HG02970 (cell line): ENCODE measurements at regions not wholly inside any gene's neighbourhood (a gene's known extent, or its start where the extent isn't known, plus 50 kb on each side); places are given as distances from the start of the nearest gene placed in this dataset.
"Not testable (repeated sequence)": the region's sequence is repeated elsewhere in the genome, so short reads cannot be mapped to it uniquely, and the experiment has no call there.

ENCODE experiments used
- ATAC-seq: cut with Tn5 transposase; IDR thresholded peaks from one replicate; pipeline ENCODE4 v1.9.1; 2021; ENCODE audit warnings: mild to moderate bottlenecking, moderate library complexity, moderate number of reproducible peaks; ENCODE audit not compliant: unreplicated experiment, low FRiP score

- ATAC-seq = no peak
These were observed 135.5 kb upstream of the PZP start for GRCh38 chr12:9343731-9344130.

DNA sequence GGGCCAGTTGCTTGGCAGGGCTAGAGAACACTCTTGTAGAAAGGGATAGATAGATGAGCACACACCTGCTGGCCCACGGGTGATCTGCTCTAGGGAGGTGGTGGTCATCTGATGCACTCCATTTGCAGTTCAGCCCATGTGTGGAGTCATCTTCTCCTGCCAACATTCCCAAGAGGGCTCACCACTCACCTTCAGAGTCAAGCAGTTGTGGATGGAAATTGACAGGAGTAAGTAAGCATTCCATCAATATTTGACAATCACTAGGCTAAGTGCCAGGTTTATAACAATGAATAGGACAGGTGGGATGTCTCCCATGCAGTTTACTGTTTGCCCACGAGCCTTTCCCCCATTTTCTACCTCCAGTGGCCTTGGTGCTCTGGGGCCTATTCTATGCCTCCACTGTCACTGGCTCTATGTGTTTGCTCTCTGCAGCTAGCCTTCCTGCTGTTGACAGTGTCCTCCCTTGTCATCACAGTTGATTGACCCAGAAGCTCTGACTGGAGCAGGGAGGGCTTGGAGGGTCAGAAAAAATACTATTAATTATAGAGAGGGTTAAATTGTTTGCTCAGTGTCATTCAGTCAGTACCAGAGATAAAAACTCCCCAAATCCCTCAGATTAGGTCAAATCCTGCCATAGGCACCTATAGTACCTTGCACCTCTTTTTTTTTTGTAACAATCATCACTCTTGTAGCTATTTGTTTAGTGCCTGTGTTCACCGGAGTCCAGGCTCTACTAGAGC, 134.6 kb upstream of the PZP start:
- no peak for ATAC-seq

DNA sequence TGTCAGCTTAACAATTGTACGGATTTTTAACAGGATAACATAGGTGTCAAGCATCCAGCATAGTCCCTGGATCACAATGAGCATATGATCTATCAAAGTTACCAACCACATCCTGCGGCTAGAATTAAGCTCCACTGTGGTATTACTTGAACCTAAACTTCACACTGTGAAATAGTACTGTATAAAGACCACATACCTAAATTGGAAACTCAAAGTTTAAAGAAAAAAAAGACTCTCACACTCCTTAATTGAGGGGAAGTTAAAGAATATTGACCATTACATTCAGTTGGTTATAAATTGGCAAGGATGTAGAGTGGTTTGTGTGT, 133.0 kb upstream of the PZP start:
- no peak for ATAC-seq

DNA sequence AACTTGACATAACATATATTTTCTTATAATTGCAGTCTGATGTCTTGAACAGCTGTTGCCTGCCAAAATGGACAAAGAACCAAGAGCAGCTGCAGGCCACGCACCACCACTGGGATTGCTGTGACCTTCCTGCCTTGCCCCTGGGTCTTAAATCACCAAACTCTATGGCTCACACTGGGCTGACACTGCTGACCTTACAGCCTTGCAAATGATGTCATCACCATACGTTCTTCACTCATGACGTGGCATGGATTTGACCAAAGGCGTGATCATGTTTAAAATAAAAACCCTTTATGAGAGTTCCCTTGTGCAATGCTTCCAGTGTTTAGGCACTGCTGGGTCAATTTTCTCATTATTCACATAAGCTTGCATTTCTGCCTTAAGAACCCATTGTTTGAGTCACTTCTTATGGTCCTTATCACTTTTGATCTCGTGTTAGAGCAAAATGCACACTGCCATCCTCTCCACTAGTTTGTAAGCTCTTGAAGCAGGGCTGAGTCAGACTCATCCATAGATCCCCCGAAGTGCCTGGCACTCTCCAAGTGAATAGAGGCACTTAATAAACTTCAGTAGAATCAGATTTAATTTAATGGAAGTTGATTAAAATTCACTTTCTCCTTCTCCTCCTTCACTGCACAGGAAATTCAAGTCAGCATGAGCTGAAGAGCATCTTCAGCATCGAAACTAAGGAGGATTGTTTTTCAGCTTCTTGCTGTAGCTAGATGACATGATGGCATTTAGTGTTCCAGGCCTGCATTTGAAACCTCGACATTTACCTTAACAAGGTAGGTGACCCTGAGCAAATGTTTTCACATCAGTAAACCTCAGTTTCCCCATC, 132.4 kb upstream of the PZP start:
- no peak for ATAC-seq

DNA sequence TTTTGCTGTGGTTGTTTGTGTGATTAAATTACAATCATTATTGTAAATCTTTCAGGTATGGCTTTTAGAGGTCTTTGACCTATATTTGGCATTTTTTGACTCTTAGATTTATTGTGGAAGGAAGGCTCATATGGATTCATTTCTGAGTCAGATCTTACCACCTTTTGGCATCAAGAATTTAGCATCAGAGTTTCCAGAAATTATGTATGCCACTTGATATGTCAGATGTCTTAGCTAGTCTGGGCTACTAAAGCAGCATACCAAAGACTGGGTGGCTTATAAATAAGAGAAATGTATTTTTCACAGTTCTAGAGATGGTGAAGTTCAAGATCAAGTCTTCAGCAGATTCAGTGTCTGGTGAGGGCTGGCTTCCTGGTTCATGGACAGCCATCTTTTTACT, 129.5 kb upstream of the PZP start:
- no peak for ATAC-seq

GRCh38 chr12:9336375-9337011, 128.3 kb upstream of the PZP start:
- ATAC-seq = not testable (repeated sequence)

DNA sequence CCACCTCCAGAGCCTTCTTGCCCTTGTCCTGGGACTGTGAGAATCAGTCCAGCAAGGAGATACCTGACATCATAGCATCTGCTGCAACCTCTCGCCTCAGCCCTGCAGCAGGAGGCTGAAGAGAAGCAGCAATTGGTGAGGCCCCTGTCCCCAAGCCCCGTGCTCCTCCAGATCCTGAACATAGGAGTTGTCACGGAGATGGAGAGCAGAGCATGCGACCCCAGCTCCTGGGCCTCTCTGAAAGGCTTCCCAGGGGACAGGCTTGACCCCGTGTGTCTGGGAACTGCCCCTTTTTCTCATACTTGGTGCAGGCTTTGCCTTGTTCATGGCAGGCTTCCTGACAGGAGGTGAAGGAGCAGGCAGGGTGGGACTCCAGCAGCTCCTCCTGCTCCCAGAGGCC, 127.7 kb upstream of the PZP start:
- no peak for ATAC-seq

- no peak for ATAC-seq
These were observed 126.8 kb upstream of the PZP start for GRCh38 chr12:9334964-9335363.

DNA sequence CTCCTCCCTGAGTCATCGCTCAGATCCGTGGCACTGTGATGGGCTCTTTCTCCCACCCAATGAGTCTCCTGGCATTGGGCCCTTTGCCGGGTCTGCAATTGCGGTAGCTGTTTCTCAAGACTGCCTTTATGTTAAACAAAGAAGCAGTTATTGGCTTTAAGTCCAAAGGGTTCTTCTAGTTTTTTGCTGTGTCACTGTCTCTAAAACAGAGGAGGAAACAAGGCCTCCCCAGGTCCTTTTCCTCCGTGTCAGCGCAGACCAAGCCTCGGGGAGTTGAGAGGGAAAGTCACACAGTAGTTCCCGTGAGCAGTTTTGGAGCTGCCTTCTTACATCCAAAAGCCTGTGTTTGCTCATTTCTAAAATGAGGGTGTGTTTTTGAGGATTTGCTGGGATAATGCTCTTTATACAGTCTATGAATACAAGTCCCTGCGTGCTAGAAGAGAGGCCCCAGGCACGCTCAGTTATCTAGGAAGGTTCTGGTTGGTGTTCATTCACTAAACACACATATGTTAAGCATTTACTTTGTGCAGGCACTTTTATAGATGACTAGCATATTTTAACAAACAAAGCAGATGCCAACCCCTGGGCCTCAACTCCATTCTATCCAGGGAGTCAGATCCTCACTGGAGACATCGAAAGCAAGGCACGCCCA, 126.0 kb upstream of the PZP start:
- no peak for ATAC-seq

DNA sequence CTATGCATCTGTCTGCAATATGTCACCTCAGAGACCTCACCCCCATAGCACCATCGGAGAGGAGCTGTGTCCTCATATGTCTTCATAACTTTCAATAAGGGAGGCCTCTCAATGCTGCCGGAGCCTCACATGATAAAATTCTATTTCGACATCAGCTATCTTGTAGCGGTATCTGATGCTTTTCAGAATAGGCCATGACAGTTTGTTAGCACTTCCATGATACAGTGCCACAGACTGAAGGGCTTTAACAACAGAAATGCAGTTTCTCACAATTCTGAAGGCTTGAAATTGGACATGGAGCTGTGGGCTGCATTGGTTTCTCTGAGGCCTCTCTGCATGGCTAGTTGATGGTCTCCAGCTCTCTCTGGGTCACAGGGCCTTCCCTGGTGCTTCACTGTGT, 125.0 kb upstream of the PZP start:
- no peak for ATAC-seq

DNA sequence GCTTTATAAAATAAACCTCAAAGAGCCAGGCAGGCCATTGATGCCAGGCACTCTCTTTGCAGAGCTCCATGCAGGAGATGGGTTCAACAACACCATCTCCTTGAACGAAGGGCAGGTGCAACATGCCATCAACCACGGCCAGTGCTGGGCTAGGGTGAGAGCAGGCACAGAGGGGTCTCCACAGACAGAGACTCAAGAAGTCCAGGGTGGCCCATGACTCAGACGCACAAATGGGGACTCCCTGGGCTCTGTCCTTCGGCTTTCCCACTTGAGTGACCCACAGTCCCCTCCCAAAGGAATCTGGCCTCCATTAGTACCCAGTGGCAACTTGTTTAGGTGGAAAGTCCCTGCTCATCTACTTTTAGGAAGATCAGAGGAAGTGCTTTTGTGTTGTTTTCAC, 124.4 kb upstream of the PZP start:
- no peak for ATAC-seq

DNA sequence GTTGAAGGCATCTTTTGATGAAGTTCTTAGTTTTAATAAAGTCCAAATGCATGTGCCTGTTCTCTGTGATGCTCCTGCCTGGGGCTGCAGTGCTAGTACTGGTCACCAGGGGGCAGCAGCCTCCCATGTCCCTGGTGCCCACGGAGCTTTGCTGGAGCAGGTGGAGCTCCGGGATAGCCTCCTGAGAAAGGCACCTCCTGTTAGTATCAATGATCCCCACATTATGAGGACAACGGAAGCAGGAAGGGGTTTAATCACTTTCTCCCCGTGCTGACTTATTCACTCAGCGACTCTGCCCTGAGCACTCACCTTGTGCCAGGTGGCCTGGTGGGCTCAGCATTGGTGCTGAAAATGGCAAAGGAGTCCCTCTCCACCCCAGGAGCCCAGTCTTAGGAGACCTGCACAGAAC, 123.0 kb upstream of the PZP start:
- no peak for ATAC-seq

DNA sequence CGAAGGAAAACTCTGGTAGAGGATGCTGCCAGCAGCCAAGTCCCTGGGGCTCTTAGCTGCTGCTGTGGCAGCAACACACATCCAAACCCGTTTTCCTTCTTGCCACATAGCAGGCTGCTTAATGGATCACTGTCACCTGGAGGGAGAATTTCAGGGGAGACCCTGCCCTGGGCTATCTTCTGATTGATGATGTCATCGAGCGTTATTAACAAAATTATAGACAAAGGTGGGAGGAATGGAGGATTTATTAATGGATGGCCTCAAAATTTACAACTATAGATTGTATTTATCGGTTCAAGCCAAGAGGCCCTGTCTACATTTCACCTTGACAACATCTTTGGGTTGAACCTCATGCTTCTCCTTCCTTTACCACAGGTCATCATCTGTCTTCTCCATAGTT, 120.8 kb upstream of the PZP start:
- no peak for ATAC-seq

- no peak for ATAC-seq
These were observed 119.9 kb upstream of the PZP start for GRCh38 chr12:9328065-9328464.

DNA sequence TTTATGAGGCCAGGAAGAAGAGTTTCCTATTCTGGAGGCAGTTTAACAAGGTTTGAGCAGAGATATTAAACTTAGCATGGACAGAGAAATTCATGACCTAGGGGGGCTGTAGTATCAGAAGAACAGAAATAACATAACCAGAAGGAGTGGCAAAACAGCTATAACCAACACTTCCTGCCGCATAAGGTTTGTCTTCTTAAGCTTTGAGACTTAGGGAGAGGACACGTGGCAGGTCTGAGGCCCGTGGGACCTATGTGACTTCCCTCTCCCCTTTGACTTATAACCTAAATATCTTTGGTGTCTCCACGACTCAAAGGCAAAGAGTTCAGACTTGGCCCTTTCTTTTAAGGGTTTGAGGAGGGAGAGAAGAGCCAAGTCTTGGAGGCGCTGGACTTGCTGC, 119.1 kb upstream of the PZP start:
- no peak for ATAC-seq

GRCh38 chr12:9326849-9327248, 118.7 kb upstream of the PZP start:
- ATAC-seq = not testable (repeated sequence)

- no peak for ATAC-seq
These were observed 117.9 kb upstream of the PZP start for GRCh38 chr12:9326085-9326484.

DNA sequence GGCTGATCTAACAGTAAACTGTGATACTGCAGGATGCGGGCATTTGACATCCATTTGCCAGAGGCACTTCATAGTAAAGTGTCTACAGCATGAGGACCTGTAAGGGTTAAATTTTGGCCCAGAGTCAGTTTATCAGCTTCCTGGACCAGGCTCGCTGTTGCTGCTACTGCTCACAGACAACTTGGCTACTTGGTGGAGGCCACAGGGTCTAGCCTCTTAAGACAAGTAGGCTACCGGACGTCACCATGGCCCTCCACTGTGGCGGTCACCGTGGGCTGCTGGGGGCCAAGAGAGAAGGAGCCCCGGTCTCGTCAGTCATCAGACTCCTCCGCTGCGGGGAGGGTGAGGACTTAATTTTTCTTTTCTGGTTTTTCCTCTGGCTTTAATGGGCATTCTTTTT, 117.3 kb upstream of the PZP start:
- no peak for ATAC-seq

- no peak for ATAC-seq
These were observed 116.6 kb upstream of the PZP start for GRCh38 chr12:9324782-9325181.

DNA sequence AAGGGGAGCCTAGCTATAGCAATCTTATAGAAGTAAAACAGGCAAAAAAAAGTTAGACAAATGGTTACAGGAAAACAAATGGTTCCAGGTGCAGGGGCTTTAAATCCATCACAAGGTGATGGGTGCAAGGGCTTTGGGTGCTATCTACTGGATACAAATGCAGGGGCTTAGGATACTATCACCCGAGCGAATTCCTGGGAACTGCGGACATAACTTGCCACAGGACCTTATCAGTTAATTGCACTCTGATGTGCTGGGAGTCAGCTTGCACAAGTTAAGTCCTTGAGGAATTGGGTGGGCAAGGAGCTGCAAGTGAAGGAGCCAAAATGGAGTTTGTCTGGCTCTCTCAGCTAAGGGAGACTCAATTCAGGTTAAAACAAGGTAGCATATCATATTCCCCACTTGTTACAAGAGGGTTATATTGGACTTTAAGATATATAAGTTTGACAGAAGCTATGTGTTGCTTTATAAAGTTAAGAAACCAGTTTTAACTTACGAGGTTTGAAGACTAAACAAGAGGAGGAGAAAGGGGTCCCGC, 115.0 kb upstream of the PZP start:
- no peak for ATAC-seq

DNA sequence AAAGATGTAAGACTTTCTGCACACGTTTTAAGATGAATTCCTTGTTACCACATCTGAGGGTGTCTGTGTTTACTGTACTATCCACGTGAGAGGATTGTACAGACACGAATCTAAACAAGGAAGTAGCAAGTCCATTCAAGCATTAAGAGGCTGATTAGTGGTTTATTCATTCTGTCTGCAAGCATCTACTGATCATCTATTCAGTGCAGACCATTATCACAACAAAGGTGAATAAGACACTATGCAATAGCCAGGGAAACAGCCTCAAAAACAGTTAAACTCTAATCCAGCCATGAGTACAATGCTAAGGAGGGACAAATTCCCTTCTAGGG, 111.6 kb upstream of the PZP start:
- ATAC-seq = no peak
